GM19239 (cell line): ENCODE measurements at regions not wholly inside any gene's neighbourhood (a gene's known extent, or its start where the extent isn't known, plus 50 kb on each side); places are given as distances from the start of the nearest gene placed in this dataset.
"Not testable (repeated sequence)": the region's sequence is repeated elsewhere in the genome, so short reads cannot be mapped to it uniquely, and the experiment has no call there.

ENCODE experiments used
- DNase-seq: peaks from one replicate; pipeline ENCODE4 v3.0.0; 2011; ENCODE audit warnings: low spot score; ENCODE audit not compliant: insufficient read length
- FAIRE-seq: peaks from 2 replicates; lab custom pipeline; 2011; peaks lifted over from hg19 to GRCh38; lab: Jason Lieb, UNC

GRCh38 chr10:28480628-28480965, 52.3 kb upstream of the WAC start:
- FAIRE-seq (no peak), DNase-seq (no peak)

DNA sequence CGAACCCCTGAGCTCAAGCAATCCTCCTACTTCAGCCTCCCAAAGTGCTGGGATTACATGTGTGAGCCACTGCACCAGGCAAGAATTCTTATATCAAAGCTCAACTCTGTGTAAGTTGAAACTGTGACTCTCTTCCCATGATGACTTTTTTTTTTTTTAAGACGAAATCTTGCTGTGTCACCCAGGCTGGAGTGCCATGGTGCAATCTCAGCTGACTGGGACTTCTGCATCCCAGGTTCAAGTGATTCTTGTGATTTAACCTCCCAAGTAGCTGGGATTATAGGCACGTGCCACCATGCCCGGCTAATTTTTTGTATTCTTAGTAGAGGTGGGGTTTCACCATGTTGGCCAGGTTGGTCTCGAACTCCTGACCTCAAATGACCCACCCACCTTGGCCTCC, 51.6 kb upstream of the WAC start:
- DNase-seq, FAIRE-seq: not testable (repeated sequence)

- FAIRE-seq (no peak), DNase-seq (no peak)
Observed at GRCh38 chr10:28481968-28482367, 51.0 kb upstream of the WAC start.
